MM.1S (cell line): ENCODE measurements at regions not wholly inside any gene's neighbourhood (a gene's known extent, or its start where the extent isn't known, plus 50 kb on each side); places are given as distances from the start of the nearest gene placed in this dataset.

Source experiments
- CTCF ChIP-seq: fragments of 300-600 bp; sonication (generic); IDR thresholded peaks from 2 replicates; pipeline ENCODE4 v1.5.1; 2016; ENCODE audit warnings: antibody characterized with exemption, low read length, mixed read lengths
- EZH2 ChIP-seq: fragments of 300-600 bp; sonication (generic); optimal IDR thresholded peaks from 2 replicates; pipeline ENCODE3; 2017; ENCODE audit warnings: low read depth, mild to moderate bottlenecking, antibody characterized with exemption, low read length, mixed read lengths

- TF ChIP-seq CTCF = no peak
- TF ChIP-seq EZH2 = no peak
Observed at GRCh38 chr4:184955116-184955515, 63.2 kb upstream of the HELT start.
